SH-SY5Y (cell line): ENCODE measurements at regions not wholly inside any gene's neighbourhood (a gene's known extent, or its start where the extent isn't known, plus 50 kb on each side); places are given as distances from the start of the nearest gene placed in this dataset.
A peak's percentile ranks its signal among the peaks of the same experiment; 100 is the strongest.

Experiments used
- GATA2 ChIP-seq: IDR thresholded peaks from 2 replicates; pipeline ENCODE4 v1.6.1; 2011; ENCODE audit warnings: mild to moderate bottlenecking, low read depth, low read length
- GATA3 ChIP-seq: IDR thresholded peaks from 2 replicates; pipeline ENCODE4 v1.6.1; 2011; ENCODE audit warnings: low read depth, mild to moderate bottlenecking, low read length, moderate library complexity

DNA sequence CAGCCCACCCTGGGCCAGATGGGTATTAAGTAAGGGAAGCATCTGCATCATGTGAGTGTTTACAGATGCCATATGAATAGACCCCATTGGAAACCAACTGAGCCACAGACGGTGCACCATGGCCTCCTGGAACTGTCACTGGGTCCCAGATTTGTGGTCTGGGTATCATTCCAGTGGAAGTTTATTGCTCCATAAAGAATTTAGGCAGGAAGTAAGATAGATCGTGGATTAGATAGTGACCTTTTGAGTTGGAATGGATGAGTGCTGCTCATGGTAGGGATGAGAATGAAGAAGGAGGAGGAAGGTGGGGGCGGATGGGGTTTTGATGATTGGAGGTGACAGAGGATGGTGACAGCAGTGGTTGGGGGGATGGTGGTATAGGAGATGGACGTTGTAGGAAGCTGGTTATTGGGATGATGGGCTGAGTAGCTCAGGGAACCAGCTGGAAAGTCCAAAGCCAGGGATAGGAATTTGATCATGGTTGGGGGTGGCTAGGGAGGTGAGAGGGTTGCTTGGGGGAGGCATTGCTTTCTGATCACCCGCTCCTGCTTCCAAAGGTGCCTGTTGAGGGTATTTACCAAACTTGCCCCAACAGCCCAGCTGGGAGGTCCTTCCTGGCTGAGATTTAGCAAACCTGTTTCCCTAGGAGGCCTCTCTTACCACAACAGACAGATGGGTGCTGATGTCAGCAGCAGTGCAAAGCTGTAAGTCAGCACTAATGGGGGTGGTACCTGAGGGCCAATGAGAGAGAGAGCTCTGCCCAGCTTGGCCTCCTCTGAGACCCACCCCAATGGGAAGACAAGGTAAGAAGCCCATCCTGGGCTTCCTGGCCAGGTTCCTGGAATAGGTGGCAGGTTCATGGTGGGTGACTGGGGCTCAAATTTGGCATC is 78.0 kb downstream of the VEGFA start:
- TF ChIP-seq GATA2: peak; percentile 55; the same call in 1 of the 2 replicates
- no peak for TF ChIP-seq GATA3
